HG03039 (cell line): ENCODE measurements at regions not wholly inside any gene's neighbourhood (a gene's known extent, or its start where the extent isn't known, plus 50 kb on each side); places are given as distances from the start of the nearest gene placed in this dataset.
"Not testable (repeated sequence)": the region's sequence is repeated elsewhere in the genome, so short reads cannot be mapped to it uniquely, and the experiment has no call there.

Source experiments
- ATAC-seq: cut with Tn5 transposase; IDR thresholded peaks from one replicate; pipeline ENCODE4 v1.9.1; 2021; ENCODE audit warnings: mild to moderate bottlenecking, moderate library complexity; ENCODE audit not compliant: unreplicated experiment

DNA sequence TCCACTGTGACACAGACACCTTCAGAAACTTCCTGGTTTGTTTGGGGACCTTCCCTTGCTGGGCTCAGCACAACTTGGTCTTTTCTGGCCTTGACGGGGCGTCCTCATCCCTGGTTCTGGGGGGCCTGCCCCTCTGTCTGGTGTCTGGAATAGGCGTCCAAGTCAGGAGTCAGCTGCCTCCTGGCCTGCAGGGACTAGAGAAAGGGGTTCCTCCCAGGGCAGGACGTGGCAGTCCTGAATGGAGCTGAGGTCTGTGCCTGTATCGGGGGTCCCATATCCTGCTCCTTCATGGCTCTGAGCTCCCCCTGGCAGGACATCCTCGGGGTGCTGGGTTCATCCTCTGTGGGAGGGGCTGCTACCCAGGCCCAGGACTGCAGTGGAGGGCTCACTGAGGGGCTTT is 384.0 kb downstream of the TMEM121 start:
- ATAC-seq = no peak

DNA sequence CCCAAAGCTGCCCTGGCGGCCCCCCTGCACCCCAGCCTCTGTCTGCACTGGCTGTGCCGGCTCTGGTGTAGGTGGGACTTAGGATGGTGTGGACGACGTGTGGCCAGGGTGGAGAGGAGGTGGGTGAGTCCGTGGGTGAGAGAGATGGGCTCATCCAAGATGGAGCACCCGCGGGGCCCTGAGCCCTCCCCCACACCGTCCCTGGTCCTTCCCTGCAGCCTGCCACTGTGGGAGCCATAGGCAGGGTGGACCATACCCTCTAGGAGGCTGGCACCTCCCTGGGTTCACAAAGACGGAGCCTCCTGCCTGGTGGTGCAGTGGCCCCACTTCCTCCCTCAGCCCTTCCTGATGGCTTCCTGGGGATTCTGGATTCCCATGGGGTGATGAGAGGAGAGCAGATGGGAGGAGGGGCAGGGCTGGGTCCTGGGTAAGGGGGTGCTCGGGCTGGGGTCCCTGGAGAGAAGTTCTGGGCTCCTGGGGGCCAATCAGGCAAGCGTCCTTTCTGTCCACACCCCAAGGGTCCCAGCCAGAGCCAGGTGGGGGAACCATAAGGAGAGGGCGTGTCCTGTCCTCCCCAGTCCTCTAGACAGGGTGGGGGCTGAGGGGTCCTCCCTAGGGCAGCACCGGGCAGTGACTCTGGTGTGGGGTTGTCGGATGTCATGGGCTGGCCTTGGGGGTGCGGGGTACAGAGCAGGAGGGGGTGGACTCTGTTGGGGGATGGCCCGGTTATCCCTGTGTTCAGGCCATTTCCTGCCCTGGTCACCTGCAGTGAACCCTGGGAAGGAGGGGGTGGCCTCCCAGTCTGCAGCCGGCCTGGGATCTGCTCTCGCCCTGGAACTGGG is 384.8 kb downstream of the TMEM121 start:
- ATAC-seq = no peak

DNA sequence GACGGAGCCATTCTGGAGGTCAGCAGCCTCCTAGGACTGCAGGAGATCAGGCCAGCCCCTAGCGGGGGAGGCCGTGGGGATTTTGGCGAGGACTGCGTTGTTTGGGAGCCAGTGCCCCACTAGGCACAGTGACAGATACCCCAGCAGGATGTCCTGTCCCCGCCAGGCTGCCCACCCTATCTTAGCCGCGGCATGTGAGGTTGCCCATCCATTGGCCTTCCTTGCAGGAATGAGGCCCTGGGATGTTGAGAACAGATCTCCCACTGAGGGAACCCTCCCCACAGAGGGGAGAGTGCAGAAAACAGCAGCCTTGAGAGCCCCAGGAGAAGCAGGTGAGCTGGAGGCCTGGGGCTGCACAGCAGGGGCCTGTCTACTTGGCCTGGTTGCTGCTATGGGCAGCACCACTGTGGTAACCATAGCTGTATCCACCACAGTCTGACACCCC is 385.5 kb downstream of the TMEM121 start:
- not testable (repeated sequence) for ATAC-seq

DNA sequence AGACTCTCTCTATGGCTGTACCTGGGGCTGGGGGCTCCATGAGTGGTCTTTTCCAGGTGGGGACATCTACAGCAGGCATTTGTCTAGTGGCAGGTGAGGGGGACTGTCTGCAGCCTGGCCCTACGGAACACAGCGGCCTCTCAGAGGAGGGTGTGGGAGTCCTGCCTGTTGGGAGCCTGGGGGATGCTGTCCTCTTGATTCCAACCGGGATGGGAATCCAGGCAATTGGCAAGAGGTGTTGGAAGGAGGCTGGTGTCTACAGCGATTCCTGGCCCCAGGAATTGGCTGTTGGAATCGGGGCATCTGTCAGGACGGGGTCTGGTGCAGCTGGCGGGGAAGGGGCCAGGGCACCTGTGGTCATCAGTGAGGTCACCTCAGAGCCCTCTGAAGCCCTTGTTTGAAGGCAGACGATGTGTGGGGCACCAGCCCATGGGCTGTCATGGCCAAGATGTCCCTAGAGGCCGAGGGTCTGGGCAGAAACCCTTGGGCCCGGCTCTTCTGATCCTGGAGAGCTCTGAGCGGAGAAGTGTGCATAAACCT is 386.3 kb downstream of the TMEM121 start:
- no peak for ATAC-seq

DNA sequence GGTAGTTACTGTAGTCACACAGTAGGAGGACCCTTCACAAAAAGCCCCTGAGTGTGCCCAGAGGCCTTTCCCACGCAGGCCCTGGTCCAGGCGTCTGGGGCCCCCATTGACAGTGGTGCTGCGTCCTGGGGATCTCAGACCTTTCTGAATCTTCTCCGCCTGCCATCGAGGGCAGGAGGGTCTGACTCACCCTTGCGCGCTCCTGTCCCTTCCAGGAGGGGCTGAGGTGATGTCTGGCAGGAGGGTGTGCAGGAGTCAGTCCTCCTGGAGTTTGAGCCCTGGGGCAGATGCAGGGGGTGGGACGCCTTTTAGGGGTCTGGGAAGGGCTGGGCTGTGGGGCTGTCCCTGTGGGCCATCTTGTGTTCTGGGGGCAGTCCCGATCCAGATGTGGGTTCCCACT is 386.8 kb downstream of the TMEM121 start:
- ATAC-seq = no peak

DNA sequence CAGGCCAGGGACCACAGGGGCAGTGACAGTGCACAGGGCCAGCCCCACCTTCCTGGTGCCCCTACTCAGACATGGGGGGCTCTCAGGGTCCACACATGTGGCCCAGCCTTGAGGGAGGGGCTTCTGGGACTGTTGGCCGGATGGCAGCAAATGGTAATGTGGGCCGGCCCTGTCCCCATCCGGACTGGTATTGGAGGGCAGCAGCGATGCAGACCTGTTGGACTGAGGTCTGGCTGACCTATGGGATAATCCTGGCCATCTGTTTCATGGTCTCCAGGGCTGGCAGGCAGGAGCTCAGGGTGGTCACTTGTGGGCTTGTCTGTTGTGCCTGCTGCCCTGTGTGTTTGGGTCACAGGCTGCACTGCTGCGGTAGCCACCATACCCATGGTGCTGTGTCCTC is 387.5 kb downstream of the TMEM121 start:
- no peak for ATAC-seq

DNA sequence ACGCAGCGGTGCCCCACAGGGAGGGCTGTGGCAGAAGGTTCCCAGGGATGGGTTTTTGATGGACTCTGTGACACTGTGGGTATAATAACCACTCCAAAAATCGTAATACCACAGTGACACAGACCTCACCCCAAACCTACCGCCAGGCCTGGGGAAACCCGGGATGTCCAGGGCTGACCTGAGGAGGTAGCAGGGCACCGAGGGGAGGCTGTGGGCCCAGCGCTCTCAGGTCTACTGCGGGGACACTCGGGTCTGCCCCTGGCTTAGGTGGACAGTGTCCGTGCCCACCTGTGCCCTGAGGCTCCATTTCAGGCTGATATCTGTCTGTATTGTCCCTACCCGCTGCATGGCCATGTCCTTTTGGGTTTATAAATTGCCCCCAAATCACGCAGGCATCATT is 387.9 kb downstream of the TMEM121 start:
- not testable (repeated sequence) for ATAC-seq

DNA sequence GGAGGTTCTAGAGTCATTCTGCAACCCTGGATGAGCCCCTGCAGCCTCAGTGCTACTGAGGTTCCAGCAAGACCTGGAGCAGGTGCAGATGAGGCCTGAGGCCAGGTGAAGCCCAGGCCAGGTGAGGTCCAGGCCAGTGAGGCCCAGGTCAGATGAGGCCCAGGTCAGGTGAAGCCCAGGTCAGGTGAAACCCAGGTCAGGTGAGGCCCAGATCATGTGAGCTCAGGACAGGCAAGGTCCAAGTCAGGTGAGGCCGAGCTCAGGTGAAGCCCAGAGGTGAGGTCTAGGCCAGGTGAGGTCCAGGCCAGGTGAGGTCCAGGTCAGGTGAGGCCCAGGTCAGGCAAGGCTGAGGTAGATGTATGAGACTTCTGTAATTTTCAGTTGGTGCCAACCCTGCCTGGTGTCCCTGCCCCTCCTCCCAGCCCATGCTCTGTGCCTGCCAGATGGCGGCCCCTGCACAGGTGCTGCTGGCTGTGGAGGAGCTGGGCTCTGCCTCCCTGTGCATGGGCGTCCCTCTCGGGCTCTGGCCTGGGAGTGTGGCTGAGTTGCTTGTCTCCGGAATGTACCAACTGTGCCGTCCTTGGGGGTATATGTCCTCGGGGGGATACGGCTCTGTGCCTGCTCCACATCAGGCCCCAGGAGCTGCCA is 388.5 kb downstream of the TMEM121 start:
- no peak for ATAC-seq

DNA sequence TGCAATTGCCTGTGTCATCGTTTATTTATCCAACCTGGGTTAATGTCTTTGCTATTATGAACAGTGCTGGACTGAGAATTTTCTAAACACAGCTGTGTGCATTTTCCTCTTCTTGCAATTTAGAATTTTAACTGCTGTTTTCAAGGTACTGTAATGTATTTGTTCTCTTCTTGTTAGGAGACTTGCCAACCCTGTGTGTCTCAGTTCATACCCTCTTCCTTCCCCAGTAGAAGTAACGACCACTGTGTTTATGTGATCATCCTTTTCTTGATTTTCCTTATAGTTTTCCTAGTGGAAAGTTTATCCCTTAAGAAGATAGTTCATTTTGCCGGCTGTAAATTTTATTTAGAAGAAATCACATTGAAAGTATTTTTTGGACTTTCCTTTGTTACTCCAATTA is 389.2 kb downstream of the TMEM121 start:
- ATAC-seq = not testable (repeated sequence)

DNA sequence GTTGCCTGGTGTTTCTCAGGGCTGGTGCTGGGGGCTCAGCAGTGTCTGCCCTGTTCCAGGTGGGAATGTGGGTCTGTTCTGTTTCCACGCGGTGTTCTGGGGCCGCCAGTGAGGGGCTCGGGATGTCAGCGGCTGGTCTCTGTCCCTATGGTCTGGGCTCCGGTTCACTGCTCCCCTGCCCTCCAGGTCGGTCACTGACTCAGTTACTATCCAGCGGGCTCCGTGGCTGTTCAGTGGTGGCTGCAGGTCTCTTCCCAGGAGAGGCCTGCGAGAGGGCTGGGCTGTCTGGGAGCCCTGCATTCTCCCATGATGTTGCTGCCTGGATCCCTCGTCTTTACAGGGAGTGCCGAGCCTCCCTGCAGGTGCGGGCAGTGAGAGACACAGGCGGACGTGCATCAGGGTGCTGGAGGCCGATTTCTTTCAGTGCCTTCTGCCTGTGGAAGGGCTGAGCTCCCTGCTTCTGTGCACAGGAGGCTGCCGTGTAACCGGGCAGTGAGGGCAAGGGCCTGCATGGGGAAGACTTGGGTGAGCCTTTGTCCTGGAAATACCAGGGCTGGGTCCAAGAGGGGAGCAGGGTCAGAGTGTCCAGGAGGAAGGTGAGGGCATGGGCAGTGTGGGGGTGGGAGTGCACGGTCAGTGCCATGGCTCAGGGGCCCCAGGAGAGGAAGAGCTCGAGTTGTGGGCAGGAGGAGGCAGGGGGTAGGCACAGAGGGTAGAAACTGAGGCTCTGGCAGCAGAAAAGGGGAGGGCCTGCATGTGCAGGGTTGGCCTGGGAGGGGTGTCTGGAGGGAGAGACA is 391.0 kb downstream of the TMEM121 start:
- not testable (repeated sequence) for ATAC-seq

DNA sequence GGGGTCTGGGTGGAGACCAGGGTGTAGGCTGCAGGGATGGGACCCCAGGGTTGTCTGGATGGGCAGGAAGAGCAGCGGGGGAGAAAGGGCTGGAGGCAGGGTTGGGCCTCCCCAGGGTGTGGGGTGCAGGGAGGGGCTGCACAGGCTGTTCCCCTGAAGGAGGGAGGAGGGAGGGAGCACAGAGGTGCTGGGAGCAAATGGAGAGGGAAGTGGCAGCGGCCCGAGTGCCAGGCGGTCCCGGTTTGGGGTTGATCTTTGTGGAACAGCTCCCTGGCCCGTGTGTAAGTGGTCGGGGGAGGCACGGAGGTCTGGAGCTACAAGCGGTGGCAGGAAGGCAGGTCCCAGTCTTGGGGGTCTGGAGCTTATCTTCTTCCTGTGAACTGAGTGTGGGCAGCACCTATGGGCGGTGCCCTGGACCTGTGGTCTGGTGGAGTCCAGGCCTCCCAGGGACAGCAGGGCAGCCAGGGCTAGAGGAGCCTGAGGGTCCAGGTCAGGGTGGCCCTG is 391.6 kb downstream of the TMEM121 start:
- no peak for ATAC-seq

DNA sequence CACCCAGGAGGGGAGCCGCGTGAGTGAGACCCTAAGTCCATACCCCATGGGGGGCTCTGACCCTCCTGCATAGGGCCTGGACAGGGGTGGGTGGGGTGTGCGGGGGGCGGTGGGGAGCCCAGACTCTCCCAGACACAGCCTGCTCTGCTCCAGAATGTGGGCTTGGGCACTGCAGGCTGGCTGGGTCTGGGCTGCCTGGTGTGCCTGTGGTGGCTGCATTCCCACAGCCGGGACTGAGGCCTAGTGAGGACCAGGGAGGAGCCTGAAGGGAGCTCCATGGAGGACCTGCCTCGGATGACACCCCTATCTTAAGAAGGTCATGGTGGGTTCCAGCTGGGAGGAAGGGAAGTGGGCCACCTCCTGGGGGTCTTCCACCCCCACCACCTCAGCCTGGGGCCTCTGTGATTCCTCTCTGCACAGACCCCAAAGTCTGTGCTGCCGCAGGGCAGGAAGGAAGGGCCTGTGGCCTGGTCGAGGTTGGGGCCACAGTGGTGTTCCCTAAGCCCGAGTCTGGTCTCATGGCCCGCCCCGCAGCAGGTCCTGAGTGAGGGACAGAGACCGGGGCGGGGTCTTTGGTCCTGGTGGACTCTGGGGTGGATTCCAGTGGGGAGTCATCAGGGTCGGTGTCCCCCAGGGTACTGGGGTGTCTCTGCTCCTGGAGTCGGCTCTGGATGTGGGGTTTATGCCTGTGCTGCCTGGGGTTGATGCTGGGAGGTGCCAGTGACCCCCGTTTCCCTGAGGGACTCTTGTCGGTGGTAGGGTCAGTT is 392.3 kb downstream of the TMEM121 start:
- ATAC-seq = no peak

DNA sequence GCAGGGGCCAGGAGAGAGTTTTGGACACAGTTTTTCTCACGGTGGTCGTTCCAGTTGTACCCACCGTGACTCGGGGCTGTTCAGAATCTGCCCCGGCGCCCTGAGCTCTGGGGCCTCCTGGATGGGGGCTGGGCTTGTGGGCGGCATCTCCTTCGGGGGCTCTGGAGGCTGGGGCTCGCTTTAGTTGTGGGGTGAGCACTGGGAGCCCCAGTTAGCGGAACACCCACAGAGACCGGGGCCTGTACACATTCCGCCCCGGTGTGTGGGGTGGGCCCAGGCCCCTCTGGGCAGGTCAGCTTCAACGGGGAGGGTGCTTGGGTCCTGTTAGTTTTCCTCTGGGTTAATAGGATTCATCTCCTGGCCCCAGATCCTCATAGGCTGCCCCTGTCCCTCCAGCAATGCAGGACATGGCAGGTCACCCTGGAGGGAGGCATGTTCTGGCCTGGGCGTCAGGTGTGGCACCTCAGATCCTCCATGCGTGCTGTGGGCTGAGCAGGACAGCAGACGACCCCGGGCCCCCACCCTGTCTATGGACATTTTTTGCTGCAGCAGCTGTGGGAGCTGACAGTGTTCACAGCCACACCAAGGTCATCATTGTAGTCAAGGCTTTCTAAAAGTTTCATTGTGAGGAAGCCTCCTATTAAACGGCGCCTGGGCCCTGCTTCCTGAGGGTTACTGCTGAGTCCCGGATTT is 393.2 kb downstream of the TMEM121 start:
- no peak for ATAC-seq

DNA sequence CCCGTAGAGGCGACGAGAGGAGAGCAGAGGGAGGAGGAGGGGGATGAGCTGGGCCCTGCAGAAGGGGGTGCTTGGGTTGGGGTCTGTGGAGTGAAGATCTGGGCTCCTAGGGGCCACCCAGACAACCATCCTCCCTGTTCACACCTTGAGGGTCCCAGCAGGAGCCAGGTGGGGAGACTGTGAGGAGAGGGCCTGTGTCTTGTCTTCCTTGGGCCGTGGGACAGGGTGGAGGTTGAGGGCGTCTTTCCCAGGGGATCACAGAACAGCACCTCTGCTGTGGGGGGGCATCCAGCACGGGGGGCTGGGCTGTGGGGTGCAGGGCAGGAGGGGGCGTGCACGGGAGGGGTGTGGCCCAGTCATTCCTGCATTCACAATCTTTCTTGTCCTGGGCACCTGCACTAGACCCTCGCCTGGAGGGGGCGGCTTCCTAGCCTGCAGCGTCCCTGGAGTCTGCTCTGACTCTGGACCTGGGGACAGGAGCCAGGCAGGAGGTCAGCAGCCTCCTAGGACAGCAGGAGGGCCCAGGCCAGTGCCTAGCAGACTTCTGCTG is 393.8 kb downstream of the TMEM121 start:
- ATAC-seq = not testable (repeated sequence)

DNA sequence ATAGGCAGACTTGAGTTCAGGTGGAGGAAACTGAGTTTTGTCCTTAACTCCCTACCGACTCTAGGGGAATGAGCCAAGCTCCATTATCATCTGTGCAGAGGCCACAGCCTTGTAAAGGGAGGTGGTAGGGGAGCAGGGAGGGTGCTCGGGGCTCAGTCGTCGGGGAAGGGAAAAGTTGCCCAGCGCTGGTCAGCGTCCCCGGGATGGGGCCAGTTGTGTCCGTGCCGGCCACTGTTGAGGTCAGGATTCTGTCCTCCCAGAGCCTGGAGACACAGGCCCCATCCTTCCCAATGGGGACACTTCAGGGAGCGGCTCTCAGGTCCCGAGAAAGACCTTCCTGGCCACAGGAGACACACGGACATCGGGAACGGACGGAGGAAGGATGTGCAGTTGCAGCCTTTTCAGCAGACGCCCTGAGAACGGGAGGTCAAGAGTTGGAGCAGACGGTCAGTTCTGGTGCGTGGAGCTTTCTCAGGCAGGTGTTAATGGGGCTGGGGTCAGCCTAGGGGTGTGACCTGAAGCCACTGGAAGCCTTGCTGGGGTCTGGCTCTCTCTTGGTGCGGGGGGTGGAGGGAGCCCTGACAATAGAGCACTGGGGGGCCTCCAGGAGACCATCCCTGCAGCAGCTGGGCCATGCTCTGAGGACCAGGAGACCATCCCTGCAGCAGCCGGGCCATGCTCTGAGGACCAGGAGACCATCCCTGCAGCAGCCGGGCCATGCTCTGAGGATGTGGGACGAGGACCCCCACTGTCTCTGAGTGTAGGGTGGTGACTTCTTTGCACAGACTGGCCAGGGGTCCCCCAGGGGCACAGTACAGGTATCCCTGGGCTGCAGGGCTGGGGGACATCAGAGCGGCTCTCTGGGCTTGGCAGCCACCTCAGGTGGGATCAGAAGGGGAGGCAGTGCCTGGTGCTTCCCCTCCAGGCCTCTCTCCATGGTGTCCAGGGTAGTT is 394.7 kb downstream of the TMEM121 start:
- not testable (repeated sequence) for ATAC-seq

DNA sequence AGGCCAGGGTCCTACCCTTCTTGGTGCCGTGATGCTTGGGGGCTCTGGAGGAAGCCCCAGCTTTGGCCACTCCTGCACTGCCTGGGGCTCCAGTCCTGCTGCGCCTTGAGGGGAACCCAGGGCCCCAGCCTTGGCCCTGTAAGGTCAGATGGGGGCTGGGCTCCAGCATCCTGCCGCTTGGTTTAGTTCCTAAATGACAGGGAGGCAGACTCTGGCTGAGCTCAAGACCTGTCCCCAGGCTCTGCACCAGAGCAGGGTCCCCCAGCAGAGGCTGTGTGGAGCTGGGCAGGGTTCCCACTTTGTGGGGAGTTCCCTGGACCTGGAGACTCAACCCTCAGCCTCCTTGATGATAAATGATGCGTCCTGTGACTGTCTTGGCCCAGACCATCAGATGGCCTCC is 395.4 kb downstream of the TMEM121 start:
- not testable (repeated sequence) for ATAC-seq

DNA sequence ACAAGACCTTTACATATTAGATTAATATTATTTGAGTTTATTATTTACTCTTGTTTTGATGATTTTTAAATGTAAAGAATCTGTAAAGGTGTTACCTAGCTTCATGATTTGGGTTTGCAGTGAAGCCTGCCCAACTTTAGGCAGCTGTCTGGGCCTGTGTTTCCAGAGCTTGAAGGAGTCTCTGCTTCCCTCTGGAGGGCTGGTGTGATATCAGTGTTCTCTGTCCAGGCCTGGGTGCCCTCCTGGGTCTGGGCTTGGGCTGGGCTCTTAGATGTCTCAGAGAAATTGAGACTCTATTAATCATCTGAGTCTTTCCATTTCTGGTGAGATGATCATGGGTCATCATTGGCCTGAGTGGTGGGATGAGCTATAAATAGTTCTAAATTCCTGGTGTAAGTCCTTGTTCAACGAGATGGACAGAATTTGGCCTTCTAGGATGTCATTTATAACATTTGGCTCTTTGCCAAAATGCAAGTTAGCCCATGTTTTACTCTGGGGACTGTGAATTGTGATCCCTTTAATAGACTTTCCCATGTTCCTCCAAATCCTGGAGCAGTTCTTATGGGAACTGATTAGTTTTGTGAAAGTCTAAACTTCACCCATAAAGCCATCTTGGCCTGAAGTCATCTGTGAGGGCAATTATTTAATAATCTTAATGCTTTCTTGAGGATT is 397.3 kb downstream of the TMEM121 start:
- ATAC-seq = not testable (repeated sequence)
